ENCODE measurements at regions not wholly inside any gene's neighbourhood (a gene's known extent, or its start where the extent isn't known, plus 50 kb on each side); places are given as distances from the start of the nearest gene placed in this dataset.

Small RNA genes lying in the stretch of these regions (small RNA-seq; reads per million reads assigned to genes)
- gene RF00004 = 0 reads per million in 2 experiments

All from SK-N-DZ (cell line).